ENCODE measurements at regions not wholly inside any gene's neighbourhood (a gene's known extent, or its start where the extent isn't known, plus 50 kb on each side); places are given as distances from the start of the nearest gene placed in this dataset.
A peak's percentile ranks its signal among the peaks of the same experiment; 100 is the strongest.

DNA sequence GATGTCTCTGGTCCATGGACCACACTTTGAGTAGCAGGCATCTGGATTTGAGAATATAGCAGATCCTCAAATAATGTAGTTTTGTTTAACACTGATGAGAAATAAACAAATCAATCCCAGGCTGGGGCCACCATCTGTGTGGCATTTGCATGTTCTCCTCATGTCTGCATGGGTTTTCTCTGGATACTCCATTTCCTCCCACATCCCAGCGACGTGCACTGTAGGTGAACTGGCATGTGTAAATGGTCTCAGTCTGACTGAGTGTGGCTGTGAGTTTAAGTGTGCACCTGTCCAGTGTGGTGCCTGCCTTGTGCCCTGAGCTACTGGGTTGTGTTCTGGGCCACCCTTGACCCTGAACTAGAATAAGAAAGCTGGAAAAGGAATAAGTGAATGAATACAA lies 66.3 kb upstream of the NANOGP8 start:
- no peak for DNase-seq

DNA sequence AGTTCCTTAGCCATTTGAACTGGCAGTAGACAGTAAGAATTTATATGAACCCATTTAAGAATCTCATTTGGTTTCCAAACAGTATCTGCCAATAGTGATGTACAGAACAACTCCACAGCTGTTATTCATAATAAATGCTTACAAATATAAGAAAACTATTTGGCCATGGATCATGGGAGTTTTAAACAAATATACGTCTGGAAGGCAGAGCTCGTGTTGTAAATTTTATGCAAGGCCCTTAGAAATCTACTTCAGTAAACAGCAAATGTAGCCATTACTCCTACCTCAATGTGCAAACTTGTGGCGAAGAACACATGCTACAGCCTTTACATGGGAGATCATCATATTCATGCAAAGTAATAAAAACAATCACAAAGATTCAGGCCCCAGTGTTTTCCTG lies 65.3 kb upstream of the NANOGP8 start:
- no peak for DNase-seq

DNA sequence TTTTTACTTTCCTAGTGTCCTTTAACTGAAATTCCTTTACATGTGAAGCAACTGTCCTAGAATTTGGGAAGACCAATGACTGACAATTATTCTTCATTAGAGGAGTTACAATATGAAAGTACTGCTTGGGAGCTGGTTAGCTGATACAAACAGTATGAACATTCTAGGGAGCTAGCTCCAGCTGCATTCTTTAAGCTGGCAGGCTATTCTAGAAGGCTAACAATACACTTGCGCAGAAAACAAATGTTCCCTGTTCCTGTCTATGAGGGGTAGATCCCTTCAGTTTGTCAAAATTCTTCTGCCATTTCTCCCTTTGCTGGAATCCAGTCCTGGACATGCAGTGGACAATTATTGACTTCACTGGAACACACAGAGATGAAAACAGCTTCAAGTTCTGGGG lies 60.2 kb upstream of the NANOGP8 start:
- no peak for DNase-seq

DNA sequence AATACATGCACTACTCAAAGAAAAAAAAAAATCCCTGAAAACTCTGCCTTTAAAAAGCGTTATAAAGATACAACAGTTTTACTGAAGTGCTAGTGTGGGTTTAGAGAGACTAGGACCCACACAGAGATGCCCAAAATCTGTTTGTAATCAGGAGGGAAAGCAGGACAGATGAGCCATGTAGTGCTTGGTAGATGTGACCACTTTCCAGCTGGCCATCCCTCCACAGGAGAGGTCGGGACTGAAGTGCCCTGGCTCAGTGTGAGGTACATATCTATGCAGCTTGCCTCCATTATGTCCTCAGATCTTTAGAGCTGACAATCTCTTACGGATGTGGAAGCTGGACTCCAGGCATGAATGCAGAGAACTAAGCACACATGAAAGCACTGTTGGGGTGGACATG lies 57.5 kb upstream of the NANOGP8 start:
- peak; percentile 9 for DNase-seq

DNA sequence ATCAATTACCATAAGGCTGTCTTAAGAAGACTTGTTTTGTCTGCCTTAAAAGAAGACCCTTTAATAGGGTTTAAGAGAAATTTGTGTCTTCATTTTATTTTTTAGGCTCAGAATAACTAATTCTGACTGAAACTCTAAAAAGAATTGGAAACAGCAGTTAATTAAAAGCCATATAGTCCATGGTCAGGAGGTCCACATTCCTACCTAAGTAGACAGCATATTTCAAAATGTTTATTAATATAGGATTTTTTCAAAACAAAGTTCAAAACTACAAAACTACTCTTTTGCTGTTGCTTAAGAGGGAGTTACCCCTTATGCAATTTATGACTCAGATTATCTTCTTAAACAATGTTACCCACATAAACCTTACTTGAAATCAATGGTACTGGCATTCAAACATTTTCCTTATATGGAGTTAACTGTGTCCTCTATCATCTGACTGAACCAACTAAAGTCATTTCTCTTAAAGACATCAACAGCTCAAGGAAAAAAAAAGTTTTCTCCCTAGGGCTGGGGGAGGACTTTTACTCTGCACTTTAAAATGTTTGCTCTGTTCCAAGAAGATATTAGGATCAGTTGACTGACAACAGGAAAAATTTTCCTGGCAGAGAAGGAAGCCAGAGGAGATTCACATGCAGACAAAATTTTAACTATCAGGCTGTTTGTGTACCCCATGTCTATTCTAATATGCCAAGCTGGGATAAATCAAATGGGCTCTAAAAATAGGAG lies 56.8 kb upstream of the NANOGP8 start:
- peak; percentile 93 for DNase-seq

DNA sequence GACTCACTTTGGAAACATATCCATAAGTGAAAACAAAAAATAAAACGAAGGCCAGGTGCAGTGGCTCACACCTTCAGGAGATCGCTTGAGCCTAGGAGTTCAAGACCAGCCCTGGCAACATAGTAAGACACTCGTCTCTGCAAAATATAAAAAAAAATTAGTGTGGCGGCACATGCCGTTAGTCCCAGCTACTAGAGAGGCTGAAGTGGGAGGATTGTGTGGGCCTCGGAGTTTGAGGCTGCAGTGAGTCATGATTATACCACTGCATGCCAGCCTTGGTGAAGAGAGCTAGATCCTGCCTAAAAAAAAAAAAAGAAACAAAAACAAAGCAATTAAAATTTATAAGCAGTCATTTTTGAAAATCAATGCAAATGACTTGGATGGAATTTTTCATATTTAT lies 54.7 kb upstream of the NANOGP8 start:
- peak; percentile 26 for DNase-seq

DNA sequence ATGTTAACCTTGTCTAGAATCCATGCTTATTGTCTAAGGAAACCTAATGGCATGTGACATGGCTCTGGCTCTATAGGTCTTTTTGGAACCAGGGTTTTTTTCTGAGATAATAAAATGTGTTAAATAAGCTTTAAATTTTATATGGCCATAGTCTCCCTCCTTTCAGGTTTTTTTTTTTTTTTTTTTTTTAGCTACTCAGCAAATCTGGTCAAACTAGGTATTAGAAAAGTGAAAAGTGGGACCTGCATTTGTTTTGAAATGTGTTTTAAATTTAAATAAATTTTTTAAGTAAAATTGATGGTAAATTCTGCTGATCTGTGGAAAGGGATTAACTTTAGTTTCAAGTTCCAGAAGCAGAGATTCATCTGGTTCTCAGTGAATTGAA lies 52.1 kb upstream of the NANOGP8 start:
- no peak for DNase-seq

DNA sequence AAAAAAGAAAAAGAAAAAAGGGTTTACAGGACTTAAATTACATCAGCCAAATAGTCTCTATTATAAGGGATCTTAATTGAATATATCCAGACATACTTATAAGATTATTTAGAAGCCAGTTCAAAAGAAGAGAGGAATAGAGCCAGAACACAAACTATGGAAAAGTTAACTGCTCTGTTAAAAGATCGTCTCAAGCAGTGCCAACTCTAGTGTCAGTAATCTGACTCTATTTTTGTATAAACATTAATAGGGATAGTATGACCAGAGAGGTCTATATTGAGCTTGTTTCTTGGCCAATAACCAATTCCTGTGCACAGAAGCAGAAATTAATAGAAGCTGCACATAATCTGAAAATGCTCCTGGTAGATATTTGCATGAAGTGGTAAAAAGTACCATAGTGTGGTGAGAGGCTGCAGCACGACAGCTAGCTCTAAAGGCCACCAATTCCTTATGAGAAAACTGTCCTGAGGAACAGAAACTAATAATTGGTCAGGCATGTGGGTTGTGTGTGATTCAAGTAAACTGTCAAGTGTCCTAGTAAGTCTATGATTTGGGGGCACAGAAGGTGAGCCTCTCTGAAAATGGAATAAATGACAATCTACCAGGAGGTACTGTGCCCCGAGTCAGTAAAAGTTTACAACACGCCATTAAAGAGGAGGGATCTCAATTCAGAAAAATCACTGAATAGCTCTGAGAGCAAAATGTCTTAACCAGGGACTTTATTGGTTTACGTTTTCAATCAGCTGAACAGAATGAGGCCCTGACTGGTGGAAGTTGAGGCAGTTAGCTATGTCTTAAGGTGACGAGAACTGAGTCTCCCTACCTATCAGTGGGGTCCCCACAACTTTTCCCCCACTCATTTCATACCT lies 51.5 kb upstream of the NANOGP8 start:
- no peak for DNase-seq
